ENCODE measurements at regions not wholly inside any gene's neighbourhood (a gene's known extent, or its start where the extent isn't known, plus 50 kb on each side); places are given as distances from the start of the nearest gene placed in this dataset.
"Not testable (repeated sequence)": the region's sequence is repeated elsewhere in the genome, so short reads cannot be mapped to it uniquely, and the experiment has no call there.

DNA sequence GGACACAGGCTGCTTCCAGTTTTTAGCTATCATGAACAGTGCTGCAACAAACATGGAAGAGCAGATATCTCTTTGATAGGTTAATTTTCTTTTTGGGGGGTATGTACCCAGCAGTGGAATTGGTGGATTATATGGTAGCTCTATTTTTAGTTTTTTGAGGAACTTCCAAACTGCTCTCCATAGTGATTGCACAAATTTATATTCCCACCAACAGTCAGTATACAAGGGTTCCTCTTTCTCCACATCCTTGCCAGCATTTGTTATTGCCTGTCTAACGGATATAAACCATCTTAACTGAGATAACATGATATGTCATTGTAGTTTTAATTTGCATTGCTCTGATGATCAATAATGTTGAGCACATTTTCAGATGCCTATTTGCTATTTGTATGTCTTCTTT lies 237.6 kb downstream of the MMUT start:
- Mint-ChIP-seq H3K36me3 (ENCODE audit: unreplicated experiment) (no peaks in the 10 kb centered on the region), H3K27ac (ENCODE audit: unreplicated experiment) (no peak overlapping the region), H3K27me3 (ENCODE audit: unreplicated experiment) (no peaks in the 10 kb centered on the region), H3K4me1 (ENCODE audit: unreplicated experiment) (no peaks in the 10 kb centered on the region), H3K9me3 (ENCODE audit: unreplicated experiment) (peaks cover 19% of the 10 kb centered on the region), H3K4me3 (ENCODE audit: unreplicated experiment) (no peak overlapping the region)
- DNase-seq (ENCODE audit: extremely low spot score, unreplicated experiment) = no peak
- TF ChIP-seq, protein P1, sequence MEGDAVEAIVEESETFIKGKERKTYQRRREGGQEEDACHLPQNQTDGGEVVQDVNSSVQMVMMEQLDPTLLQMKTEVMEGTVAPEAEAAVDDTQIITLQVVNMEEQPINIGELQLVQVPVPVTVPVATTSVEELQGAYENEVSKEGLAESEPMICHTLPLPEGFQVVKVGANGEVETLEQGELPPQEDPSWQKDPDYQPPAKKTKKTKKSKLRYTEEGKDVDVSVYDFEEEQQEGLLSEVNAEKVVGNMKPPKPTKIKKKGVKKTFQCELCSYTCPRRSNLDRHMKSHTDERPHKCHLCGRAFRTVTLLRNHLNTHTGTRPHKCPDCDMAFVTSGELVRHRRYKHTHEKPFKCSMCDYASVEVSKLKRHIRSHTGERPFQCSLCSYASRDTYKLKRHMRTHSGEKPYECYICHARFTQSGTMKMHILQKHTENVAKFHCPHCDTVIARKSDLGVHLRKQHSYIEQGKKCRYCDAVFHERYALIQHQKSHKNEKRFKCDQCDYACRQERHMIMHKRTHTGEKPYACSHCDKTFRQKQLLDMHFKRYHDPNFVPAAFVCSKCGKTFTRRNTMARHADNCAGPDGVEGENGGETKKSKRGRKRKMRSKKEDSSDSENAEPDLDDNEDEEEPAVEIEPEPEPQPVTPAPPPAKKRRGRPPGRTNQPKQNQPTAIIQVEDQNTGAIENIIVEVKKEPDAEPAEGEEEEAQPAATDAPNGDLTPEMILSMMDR (IDR thresholded peaks at IDR 0.05) = no peak

DNA sequence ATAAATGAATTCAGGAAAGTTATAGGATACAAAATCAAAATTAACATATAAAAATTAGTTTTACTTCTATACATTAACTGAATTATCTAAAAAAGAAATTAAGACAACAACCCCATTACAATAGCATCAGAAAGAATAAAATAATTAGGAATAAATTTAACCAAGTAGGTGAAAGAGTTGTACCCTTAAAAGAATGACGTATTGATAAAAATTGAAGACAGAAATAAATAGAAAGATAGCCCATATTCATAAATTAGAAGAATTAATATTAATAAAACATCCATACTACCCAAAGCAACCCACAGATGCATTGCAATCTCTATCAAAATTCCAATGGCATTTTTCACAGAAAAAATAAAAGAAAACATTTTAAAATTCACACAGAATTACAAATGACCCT lies 242.8 kb downstream of the MMUT start:
- Mint-ChIP-seq H3K4me1 (ENCODE audit: unreplicated experiment) (no peaks in the 10 kb centered on the region), H3K9me3 (ENCODE audit: unreplicated experiment) (peaks cover 30% of the 10 kb centered on the region), H3K4me3 (ENCODE audit: unreplicated experiment) (no peak overlapping the region), H3K27ac (ENCODE audit: unreplicated experiment) (no peak overlapping the region), H3K36me3 (ENCODE audit: unreplicated experiment) (no peaks in the 10 kb centered on the region), H3K27me3 (ENCODE audit: unreplicated experiment) (no peaks in the 10 kb centered on the region)
- DNase-seq (ENCODE audit: extremely low spot score, unreplicated experiment) = no peak
- TF ChIP-seq, protein P1 (IDR thresholded peaks at IDR 0.05) = no peak

GRCh38 chr6:49205526-49205925 lies 257.5 kb downstream of the MMUT start:
- Mint-ChIP-seq H3K4me3 (ENCODE audit: unreplicated experiment) (no peak overlapping the region), H3K36me3 (ENCODE audit: unreplicated experiment) (no peaks in the 10 kb centered on the region), H3K4me1 (ENCODE audit: unreplicated experiment) (no peaks in the 10 kb centered on the region), H3K9me3 (ENCODE audit: unreplicated experiment) (peaks cover 3% of the 10 kb centered on the region), H3K27ac (ENCODE audit: unreplicated experiment) (no peak overlapping the region), H3K27me3 (ENCODE audit: unreplicated experiment) (peaks cover 12% of the 10 kb centered on the region)
- TF ChIP-seq, protein P1 (IDR thresholded peaks at IDR 0.05) = no peak
- no peak for DNase-seq (ENCODE audit: extremely low spot score, unreplicated experiment)

DNA sequence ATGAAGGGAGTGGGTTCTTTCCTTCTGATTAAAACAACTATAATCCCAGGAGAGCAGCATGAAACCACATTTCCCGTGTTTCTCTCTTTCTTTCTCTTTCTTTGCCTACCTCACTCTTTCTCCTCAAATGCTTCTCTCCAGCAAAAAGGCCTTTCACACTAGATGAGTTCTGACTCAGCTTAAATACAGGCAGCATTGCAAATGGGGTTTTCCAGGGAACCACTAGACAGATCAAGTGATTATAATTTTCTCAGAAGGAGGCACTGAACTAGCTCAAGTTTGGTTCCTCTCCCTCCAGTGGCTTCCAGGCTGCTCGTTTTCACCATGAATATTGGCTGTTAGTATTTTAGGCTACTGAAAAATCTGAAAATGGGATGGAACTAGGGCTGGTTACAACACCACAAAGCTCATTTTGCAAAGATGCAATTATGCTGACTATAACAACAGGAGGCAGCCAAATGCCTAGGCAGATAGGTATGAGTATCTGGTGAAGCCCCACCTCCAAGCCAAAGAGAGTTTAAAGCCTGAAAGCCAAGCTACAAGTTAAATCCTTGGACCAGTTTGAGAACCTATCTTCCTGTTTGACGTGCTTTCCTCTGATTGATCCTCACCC lies 260.0 kb downstream of the MMUT start:
- Mint-ChIP-seq H3K27me3 (ENCODE audit: unreplicated experiment) (peaks cover 15% of the 10 kb centered on the region), H3K4me3 (ENCODE audit: unreplicated experiment) (no peak overlapping the region), H3K4me1 (ENCODE audit: unreplicated experiment) (no peaks in the 10 kb centered on the region), H3K36me3 (ENCODE audit: unreplicated experiment) (no peaks in the 10 kb centered on the region), H3K9me3 (ENCODE audit: unreplicated experiment) (peaks cover 3% of the 10 kb centered on the region), H3K27ac (ENCODE audit: unreplicated experiment) (no peak overlapping the region)
- TF ChIP-seq, protein P1 (IDR thresholded peaks at IDR 0.05) = no peak
- no peak for DNase-seq (ENCODE audit: extremely low spot score, unreplicated experiment)

- Mint-ChIP-seq H3K9me3 (ENCODE audit: unreplicated experiment) (no peaks in the 10 kb centered on the region), H3K4me1 (ENCODE audit: unreplicated experiment) (no peaks in the 10 kb centered on the region), H3K27ac (ENCODE audit: unreplicated experiment) (no peak overlapping the region), H3K27me3 (ENCODE audit: unreplicated experiment) (peaks cover 19% of the 10 kb centered on the region), H3K4me3 (ENCODE audit: unreplicated experiment) (no peak overlapping the region), H3K36me3 (ENCODE audit: unreplicated experiment) (no peaks in the 10 kb centered on the region)
- TF ChIP-seq, protein P1 (IDR thresholded peaks at IDR 0.05) = no peak
- no peak for DNase-seq (ENCODE audit: extremely low spot score, unreplicated experiment)
These were observed 265.0 kb downstream of the MMUT start for GRCh38 chr6:49198015-49198414.

DNA sequence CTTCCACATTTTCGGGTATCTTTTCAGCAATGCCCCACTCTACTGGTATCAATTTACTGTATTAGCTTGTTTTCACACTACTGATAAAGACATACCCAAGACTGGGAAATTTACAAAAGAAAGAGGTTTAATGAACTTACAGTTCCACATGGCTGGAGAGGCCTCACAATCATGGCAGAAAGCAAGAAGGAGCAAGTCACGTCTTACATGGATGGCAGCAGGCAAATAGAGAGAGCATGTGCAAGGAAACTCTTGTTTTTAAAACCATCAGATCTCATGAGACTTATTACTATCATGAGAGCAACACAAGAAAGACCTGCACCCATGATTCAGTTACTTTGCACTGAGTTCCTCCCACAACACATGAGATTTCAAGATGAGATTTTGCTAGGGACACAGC lies 300.7 kb downstream of the MMUT start:
- not testable (repeated sequence) for H3K4me3 Mint-ChIP-seq (ENCODE audit: unreplicated experiment); H3K9me3 Mint-ChIP-seq (ENCODE audit: unreplicated experiment); H3K4me1 Mint-ChIP-seq (ENCODE audit: unreplicated experiment); H3K27ac Mint-ChIP-seq (ENCODE audit: unreplicated experiment); H3K36me3 Mint-ChIP-seq (ENCODE audit: unreplicated experiment); DNase-seq (ENCODE audit: extremely low spot score, unreplicated experiment); H3K27me3 Mint-ChIP-seq (ENCODE audit: unreplicated experiment)
